Mucosa of descending colon (tissue), 3 donors: ENCODE measurements at regions not wholly inside any gene's neighbourhood (a gene's known extent, or its start where the extent isn't known, plus 50 kb on each side); places are given as distances from the start of the nearest gene placed in this dataset.

ENCODE experiments used
- ATAC-seq: fragments of 200-7000 bp; cut with Tn5 transposase; one replicate; pipeline ENCODE4 v1.9.1; 2020; ENCODE audit warnings: mild to moderate bottlenecking, moderate library complexity
- DNase-seq, 3 donors: peaks; one replicate each; pipeline ENCODE4 v3.0.0-alpha.2; 2020
- H3K36me3 ChIP-seq: fragments of 200-600 bp; one replicate; pipeline ENCODE4 v1.8.0; 2021; ENCODE audit warnings: low read depth, mild to moderate bottlenecking
- H3K4me1 ChIP-seq: fragments of 200-600 bp; one replicate; pipeline ENCODE4 v1.8.0; 2021; ENCODE audit warnings: low read depth, mild to moderate bottlenecking
- H3K4me3 ChIP-seq: fragments of 200-600 bp; one replicate; pipeline ENCODE4 v1.8.0; 2021; ENCODE audit warnings: mild to moderate bottlenecking
- H3K9me3 ChIP-seq: fragments of 200-600 bp; one replicate; pipeline ENCODE4 v1.8.0; 2021; ENCODE audit warnings: mild to moderate bottlenecking
- CTCF ChIP-seq: fragments of 200-600 bp; IDR thresholded peaks from one replicate; pipeline ENCODE4 v1.8.0; 2022; ENCODE audit warnings: antibody characterized with exemption, mild to moderate bottlenecking
- intact Hi-C, 2 donors: fragments of 100-400 bp; cut with DNase I in 1 of 2; cut with micrococcal nuclease in 1 of 2; formaldehyde crosslinking; loops; one replicate each; pipeline versions ENCODE4 v1.11.0 to v1.11.1; 2022; cut with DNase I, micrococcal nuclease
- donor health status: DM: no; HTN: no; CAD: no; lungs with moderate emphysema.
- donor health status: DM: no; HTN: no; CAD: no.
- donor health status: DM: no; HTN: yes; CAD: no.

GRCh38 chr20:12762725-12763124, 246.0 kb upstream of the SPTLC3 start:
- Histone ChIP-seq H3K4me1 (no peaks in the 10 kb centered on the region), H3K36me3 (no peaks in the 10 kb centered on the region), H3K4me3 (no peak overlapping the region), H3K9me3 (no peaks in the 10 kb centered on the region)
- no peak for ATAC-seq
- TF ChIP-seq CTCF, result no peak
- intact Hi-C loops, result no loop called here
- no peak for DNase-seq

- ATAC-seq (no peak), DNase-seq (no peak)
- Histone ChIP-seq H3K36me3 (no peaks in the 10 kb centered on the region), H3K9me3 (no peaks in the 10 kb centered on the region), H3K4me3 (no peak overlapping the region), H3K4me1 (no peaks in the 10 kb centered on the region)
- TF ChIP-seq CTCF, result no peak
- intact Hi-C loops, result no loop called here
These were observed 245.4 kb upstream of the SPTLC3 start for GRCh38 chr20:12763406-12763805.

GRCh38 chr20:12764053-12764452, 244.7 kb upstream of the SPTLC3 start:
- H3K36me3 ChIP-seq, result no peaks in the 10 kb centered on the region
- H3K9me3 ChIP-seq, result no peaks in the 10 kb centered on the region
- intact Hi-C loops, result no loop called here
- ATAC-seq, result no peak
- DNase-seq, result no peak
- H3K4me3 ChIP-seq, result no peak overlapping the region
- TF ChIP-seq CTCF, result no peak
- H3K4me1 ChIP-seq, result no peaks in the 10 kb centered on the region

GRCh38 chr20:12764851-12765250, 243.9 kb upstream of the SPTLC3 start:
- ATAC-seq, result no peak
- no peak for DNase-seq
- no peak for TF ChIP-seq CTCF
- H3K4me3 ChIP-seq, result no peak overlapping the region
- intact Hi-C loops, result no loop called here
- H3K9me3 ChIP-seq, result no peaks in the 10 kb centered on the region
- H3K36me3 ChIP-seq, result no peaks in the 10 kb centered on the region
- H3K4me1 ChIP-seq, result no peaks in the 10 kb centered on the region

- no peaks in the 10 kb centered on the region for H3K36me3 ChIP-seq
- no peaks in the 10 kb centered on the region for H3K9me3 ChIP-seq
- TF ChIP-seq CTCF, result no peak
- intact Hi-C loops, result no loop called here
- DNase-seq, result no peak
- no peak for ATAC-seq
- no peaks in the 10 kb centered on the region for H3K4me1 ChIP-seq
- no peak overlapping the region for H3K4me3 ChIP-seq
These were observed 234.8 kb upstream of the SPTLC3 start for GRCh38 chr20:12773936-12774335.

GRCh38 chr20:12775041-12775440, 233.7 kb upstream of the SPTLC3 start:
- Histone ChIP-seq H3K36me3 (no peaks in the 10 kb centered on the region), H3K9me3 (no peaks in the 10 kb centered on the region), H3K4me3 (no peak overlapping the region), H3K4me1 (no peaks in the 10 kb centered on the region)
- intact Hi-C loops, result no loop called here
- ATAC-seq (no peak), DNase-seq (no peak)
- no peak for TF ChIP-seq CTCF
